HG02588 (cell line): ENCODE measurements at regions not wholly inside any gene's neighbourhood (a gene's known extent, or its start where the extent isn't known, plus 50 kb on each side); places are given as distances from the start of the nearest gene placed in this dataset.

Experiments
- ATAC-seq: cut with Tn5 transposase; IDR thresholded peaks from one replicate; pipeline ENCODE4 v1.9.1; 2021; ENCODE audit warnings: mild to moderate bottlenecking, moderate library complexity; ENCODE audit not compliant: unreplicated experiment

DNA sequence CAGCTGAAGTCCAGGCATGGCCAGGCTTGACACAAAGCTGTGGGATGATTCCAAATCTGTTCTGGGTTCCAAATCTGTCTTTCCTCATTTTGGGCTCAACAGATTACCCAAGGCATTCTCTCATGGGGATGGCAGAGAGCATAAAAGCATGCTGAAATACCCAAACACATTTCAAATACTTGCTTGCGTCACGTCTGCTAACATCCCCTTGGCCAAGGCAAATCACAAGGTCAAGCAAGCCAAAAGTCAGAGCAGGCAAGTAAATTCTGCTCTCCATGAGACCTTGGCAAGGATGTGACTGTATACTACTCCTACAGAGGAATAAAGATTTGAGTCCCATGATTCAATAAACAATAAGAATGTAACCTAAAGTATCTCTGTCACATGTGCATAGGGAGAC, 306.7 kb downstream of the EPB41L4A start:
- no peak for ATAC-seq

DNA sequence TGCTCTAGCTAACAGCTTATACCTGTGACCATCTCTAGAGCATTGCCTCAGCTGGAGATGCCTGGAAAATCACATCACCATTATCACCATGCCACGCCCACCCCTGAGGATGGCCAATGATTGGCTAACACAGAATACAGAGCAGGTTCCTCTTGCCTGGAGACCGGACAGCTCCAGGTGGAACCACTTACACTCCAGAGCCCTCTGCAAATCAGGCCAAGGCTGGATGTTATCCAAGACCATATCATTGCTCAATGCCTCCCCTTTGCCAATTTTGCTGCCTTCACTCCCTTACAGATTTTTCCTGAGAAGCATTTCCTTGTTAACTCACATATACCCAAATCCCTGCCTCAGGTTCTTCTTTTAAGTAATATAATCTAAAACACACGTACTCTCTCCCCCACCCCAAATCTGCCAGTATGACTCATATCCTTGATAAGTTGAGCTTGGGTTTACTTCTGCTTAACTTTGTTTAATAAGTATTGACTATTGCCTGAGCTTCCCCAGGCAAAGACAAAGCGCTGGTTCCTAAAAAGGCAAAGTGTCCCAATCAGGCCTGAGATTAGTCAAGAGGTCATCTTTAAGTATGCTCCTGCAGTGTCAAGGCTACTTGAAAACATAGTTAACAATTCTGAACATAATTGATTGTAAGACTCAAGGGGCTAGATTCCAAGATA, 309.6 kb downstream of the EPB41L4A start:
- no peak for ATAC-seq

DNA sequence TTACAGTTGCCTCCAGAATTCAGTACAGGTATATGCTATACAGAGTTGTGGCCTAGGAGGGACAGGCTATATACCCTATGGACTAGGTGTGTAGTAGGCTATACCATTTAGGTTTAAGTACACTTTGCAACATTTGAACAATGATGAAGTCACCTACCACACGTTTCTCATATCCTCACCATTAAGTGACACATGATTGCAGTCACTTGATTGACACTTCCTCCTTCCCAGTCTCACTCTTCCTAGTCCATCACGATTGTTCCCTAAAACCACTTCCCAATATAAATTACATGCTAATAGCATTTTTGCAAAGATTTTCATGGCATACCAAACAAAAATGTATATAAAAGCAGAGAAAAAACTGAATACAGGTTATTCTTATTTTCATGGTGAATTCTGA, 312.2 kb downstream of the EPB41L4A start:
- ATAC-seq, result no peak

- no peak for ATAC-seq
Measured at GRCh38 chr5:112097768-112098167, 321.3 kb downstream of the EPB41L4A start.

DNA sequence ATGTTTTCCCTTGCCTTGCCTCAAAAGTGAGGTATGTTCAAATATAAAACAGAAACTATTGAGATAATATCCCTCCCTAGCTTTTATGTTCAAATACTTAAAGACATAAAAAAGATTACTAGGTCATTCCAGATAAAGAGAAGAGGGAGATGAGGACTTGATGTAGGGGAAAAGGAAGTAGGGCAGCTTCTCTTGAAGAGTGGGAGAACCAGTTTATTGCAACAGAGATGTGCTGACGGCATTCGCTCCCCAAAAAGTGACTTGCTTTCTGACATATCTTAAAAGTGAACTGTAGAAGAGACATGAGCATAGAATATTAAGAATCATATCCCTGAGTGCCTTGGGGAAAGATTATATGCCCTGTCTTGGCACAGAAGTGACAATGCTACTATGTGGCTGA, 330.2 kb upstream of the NREP start:
- ATAC-seq, result no peak

GRCh38 chr5:112086740-112087139, 329.7 kb upstream of the NREP start:
- ATAC-seq, result no peak

GRCh38 chr5:112084149-112084548, 327.2 kb upstream of the NREP start:
- ATAC-seq, result no peak

GRCh38 chr5:112083623-112084022, 326.6 kb upstream of the NREP start:
- ATAC-seq, result no peak

DNA sequence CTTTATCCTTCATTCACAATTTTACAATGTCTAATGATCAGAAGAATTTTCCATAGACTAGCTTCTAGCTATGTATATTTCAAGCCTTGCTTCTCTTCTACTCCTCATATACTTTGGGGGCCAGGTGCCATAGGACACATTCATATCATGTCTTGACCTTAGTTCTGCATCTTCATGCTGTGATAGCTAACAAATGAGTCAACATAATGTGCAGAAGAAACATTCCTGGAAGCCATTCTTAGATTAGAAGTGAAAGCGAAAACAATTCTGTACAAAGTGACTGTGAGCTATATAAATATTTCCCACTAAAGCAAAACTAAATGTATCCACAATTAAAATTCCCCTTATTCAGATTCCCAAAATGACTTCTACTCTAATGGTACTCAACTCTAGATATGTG, 320.2 kb upstream of the NREP start:
- peak; percentile 80 for ATAC-seq

GRCh38 chr5:112070022-112070421, 313.0 kb upstream of the NREP start:
- ATAC-seq, result no peak

- ATAC-seq, result no peak
Measured at GRCh38 chr5:112069329-112069728, 312.3 kb upstream of the NREP start.

DNA sequence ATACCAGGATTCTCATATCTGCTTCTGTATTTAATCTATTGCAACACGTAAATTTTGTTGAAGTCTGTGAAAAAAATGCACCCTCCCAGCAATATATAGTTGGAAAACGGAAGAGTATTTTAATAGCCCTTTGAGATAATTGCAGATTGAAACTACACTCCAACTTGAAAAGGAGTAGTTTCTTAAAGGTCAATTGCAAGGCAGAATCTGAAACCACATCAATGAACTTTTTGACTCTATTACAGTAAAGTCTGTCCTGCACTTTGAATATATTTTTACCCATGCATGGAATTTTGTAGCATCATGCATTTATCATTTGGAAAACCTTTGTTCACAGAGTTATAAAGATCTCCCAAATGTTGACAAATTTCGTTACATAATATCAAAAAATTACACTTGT, 311.6 kb upstream of the NREP start:
- ATAC-seq, result no peak

DNA sequence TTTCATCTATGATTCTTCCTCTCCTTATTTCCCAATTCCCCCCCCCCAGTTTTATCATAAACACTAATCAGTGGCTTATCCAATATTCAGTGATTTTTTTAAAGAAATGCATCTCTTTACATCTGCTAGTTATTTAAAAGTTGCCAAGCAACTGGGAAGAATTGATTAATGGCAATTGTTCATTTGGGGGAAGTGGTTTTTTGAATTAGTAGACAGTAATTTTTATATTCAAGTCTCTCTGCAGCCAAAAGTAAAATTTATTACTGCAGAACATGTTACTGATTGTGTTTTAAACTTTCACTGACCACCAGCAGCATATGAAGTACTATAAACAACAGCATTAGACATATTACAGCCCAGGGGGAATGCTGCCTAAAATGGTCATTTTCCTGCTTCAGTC, 308.8 kb upstream of the NREP start:
- no peak for ATAC-seq

DNA sequence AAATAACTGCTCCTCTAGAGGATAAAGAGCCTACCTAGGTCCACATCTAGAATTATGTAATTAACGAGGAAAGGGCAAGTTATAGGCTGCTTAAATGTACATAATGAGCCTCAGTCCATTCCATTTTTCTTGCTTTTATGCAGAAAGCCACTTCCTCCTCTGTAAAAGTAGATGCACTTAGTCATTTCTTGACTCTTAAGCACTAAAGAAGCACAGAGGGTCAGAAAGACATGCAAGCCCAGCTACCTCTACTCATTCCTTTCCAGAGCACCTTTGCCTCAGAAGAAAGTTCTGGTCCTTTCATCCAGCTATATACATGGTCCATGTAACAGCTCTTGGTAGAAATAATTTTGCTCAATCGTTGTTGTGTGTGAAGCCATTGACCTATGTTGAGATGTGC, 308.0 kb upstream of the NREP start:
- ATAC-seq, result peak; percentile 59

DNA sequence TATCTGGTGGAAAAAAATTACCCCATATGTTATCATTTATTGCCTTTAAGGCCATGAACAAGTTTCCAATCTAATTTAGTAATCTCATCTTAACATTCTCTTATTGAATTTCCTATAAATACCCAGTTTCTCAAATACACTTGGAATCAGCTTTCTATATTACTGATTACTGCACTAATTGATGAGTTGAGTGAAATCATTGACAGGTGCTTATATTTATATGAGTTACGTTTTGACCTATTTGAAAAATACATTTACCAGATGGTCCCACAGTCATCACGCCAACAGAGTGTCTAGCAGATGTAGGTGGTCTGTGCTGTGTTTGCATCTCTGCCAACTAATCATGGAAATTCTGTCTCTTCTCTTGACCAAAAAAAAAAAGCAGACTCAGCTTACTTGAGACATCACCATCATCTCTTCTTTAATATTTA, 307.3 kb upstream of the NREP start:
- ATAC-seq, result no peak

- no peak for ATAC-seq
Measured at GRCh38 chr5:112063856-112064255, 306.9 kb upstream of the NREP start.

DNA sequence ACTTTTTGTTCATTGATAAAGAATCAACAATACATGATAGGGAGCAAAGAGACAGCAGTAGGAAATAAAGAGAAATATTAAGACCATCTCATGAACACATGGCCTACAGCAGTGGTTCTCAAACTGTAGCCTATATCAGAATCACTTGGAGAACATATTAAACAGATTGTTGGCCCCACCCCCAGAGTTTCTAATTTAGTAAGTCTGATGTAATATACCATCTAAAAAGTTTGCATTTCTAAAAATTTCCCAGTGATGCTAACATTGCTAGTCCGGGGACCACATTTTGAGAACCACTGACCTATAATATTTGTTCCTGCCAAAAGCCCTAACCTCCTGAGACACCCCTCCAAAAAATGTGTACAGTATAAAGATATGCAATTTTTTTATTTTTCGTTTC, 306.2 kb upstream of the NREP start:
- no peak for ATAC-seq

GRCh38 chr5:112062181-112062580, 305.2 kb upstream of the NREP start:
- ATAC-seq, result no peak

- no peak for ATAC-seq
Measured at GRCh38 chr5:112061666-112062065, 304.7 kb upstream of the NREP start.

DNA sequence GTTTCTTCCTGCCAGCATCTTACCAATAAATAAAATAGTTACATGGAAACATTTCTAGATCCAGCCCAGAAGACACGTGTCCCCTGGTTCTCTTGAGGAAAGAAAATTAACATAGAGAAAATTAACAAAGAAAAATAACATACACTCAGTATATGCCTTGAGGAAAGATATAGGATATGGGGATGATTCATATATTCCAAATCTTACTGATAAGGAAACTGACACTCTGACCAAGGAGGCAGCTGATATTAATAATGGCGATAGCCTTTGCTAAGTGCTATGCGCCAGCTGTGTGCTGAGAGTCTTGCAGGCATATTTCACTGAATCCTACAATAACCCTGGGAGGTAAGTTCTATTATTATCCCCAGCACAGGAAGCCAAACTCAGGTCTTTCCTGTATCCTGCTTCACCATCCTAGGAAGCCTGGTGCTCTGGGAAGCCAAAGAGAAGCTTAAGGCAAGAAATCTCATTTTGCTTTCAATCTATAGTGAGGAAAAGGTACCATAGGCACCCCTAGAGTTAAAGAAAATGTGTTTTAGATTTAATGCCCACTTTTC, 302.7 kb upstream of the NREP start:
- no peak for ATAC-seq

- no peak for ATAC-seq
Measured at GRCh38 chr5:112049738-112050137, 292.7 kb upstream of the NREP start.

- ATAC-seq, result no peak
Measured at GRCh38 chr5:112036206-112036605, 279.2 kb upstream of the NREP start.

GRCh38 chr5:112034421-112034979, 277.5 kb upstream of the NREP start:
- no peak for ATAC-seq
